Ectodermal cell (in vitro differentiated cells): ENCODE measurements at regions not wholly inside any gene's neighbourhood (a gene's known extent, or its start where the extent isn't known, plus 50 kb on each side); places are given as distances from the start of the nearest gene placed in this dataset.

Experiments used
- H3K27ac ChIP-seq: 2 replicates; pipeline ENCODE4 v1.7.0; 2013; ENCODE audit warnings: mild to moderate bottlenecking, low read depth, low read length; ENCODE audit not compliant: insufficient read depth, poor library complexity, severe bottlenecking
- H3K27me3 ChIP-seq: 2 replicates; pipeline ENCODE4 v1.7.0; 2013; ENCODE audit warnings: mild to moderate bottlenecking, low read length; ENCODE audit not compliant: insufficient read depth, control insufficient read depth, poor library complexity, severe bottlenecking
- H3K36me3 ChIP-seq: one replicate; pipeline ENCODE4 v1.7.0; 2013; ENCODE audit warnings: low read length; ENCODE audit not compliant: control insufficient read depth, insufficient read depth
- H3K4me1 ChIP-seq: one replicate; pipeline ENCODE4 v1.7.0; 2013; ENCODE audit warnings: low read length; ENCODE audit not compliant: control insufficient read depth, insufficient read depth
- H3K4me3 ChIP-seq: 2 replicates; pipeline ENCODE4 v1.7.0; 2013; ENCODE audit warnings: low read depth, low read length, control low read depth; ENCODE audit not compliant: insufficient read depth
- H3K9me3 ChIP-seq: 2 replicates; pipeline ENCODE4 v1.7.0; 2013; ENCODE audit warnings: mild to moderate bottlenecking, low read length, moderate library complexity; ENCODE audit not compliant: control insufficient read depth
- WGBS, 2 experiments: methylation state at CpG; one replicate each; pipeline ENCODE4 v1.1.7; 2013; ENCODE audit warnings: missing lambda C conversion rate in 2 of 2; 5-methylcytosine and 5-hydroxymethylcytosine counted together

- no peak overlapping the region for H3K4me3 ChIP-seq
- H3K27ac ChIP-seq: no peak overlapping the region
- 87 to 92% methylated on average over 1 of the region's 1 CpG for WGBS, 2 experiments
- no peaks in the 10 kb centered on the region for H3K27me3 ChIP-seq
- no peaks in the 10 kb centered on the region for H3K36me3 ChIP-seq
- no peaks in the 10 kb centered on the region for H3K4me1 ChIP-seq
- no peaks in the 10 kb centered on the region for H3K9me3 ChIP-seq
These were observed 296.3 kb upstream of the SEMA3D start for GRCh38 chr7:85483177-85483576.

- WGBS, 2 experiments: 92 to 100% methylated on average over 1 of the region's 1 CpG
- H3K9me3 ChIP-seq: no peaks in the 10 kb centered on the region
- H3K27me3 ChIP-seq: no peaks in the 10 kb centered on the region
- H3K27ac ChIP-seq: no peak overlapping the region
- no peaks in the 10 kb centered on the region for H3K4me1 ChIP-seq
- no peak overlapping the region for H3K4me3 ChIP-seq
- H3K36me3 ChIP-seq: no peaks in the 10 kb centered on the region
These were observed 293.8 kb upstream of the SEMA3D start for GRCh38 chr7:85480666-85481065.

- H3K4me3 ChIP-seq: no peak overlapping the region
- H3K4me1 ChIP-seq: no peaks in the 10 kb centered on the region
- H3K27me3 ChIP-seq: no peaks in the 10 kb centered on the region
- H3K9me3 ChIP-seq: no peaks in the 10 kb centered on the region
- no peaks in the 10 kb centered on the region for H3K36me3 ChIP-seq
- 76 to 77% methylated on average over 5 of the region's 5 CpGs for WGBS, 2 experiments
- no peak overlapping the region for H3K27ac ChIP-seq
These were observed 293.2 kb upstream of the SEMA3D start for GRCh38 chr7:85479918-85480643.

GRCh38 chr7:85478530-85478929 lies 291.7 kb upstream of the SEMA3D start:
- Histone ChIP-seq H3K27me3 (no peaks in the 10 kb centered on the region), H3K4me3 (no peak overlapping the region), H3K9me3 (no peaks in the 10 kb centered on the region), H3K36me3 (no peaks in the 10 kb centered on the region), H3K27ac (no peak overlapping the region), H3K4me1 (no peaks in the 10 kb centered on the region)
- WGBS, 2 experiments: 79 to 82% methylated on average over 5 of the region's 5 CpGs

- H3K4me3 ChIP-seq: no peak overlapping the region
- H3K36me3 ChIP-seq: no peaks in the 10 kb centered on the region
- 88% methylated on average over 1 of the region's 2 CpGs; no CpG with 5 or more reads in 1 of the 2 experiments for WGBS, 2 experiments
- no peaks in the 10 kb centered on the region for H3K4me1 ChIP-seq
- H3K27me3 ChIP-seq: no peaks in the 10 kb centered on the region
- no peak overlapping the region for H3K27ac ChIP-seq
- H3K9me3 ChIP-seq: no peaks in the 10 kb centered on the region
These were observed 288.6 kb upstream of the SEMA3D start for GRCh38 chr7:85475476-85475875.

GRCh38 chr7:85475071-85475470 lies 288.2 kb upstream of the SEMA3D start:
- no peak overlapping the region for H3K27ac ChIP-seq
- no peaks in the 10 kb centered on the region for H3K4me1 ChIP-seq
- 90 to 91% methylated on average over 4 of the region's 5 CpGs for WGBS, 2 experiments
- no peaks in the 10 kb centered on the region for H3K9me3 ChIP-seq
- H3K4me3 ChIP-seq: no peak overlapping the region
- H3K36me3 ChIP-seq: no peaks in the 10 kb centered on the region
- no peaks in the 10 kb centered on the region for H3K27me3 ChIP-seq

- Histone ChIP-seq H3K4me1 (no peaks in the 10 kb centered on the region), H3K27me3 (no peaks in the 10 kb centered on the region), H3K27ac (no peak overlapping the region), H3K9me3 (no peaks in the 10 kb centered on the region), H3K4me3 (no peak overlapping the region), H3K36me3 (no peaks in the 10 kb centered on the region)
- 89 to 100% methylated on average over 2 of the region's 2 CpGs for WGBS, 2 experiments
These were observed 287.4 kb upstream of the SEMA3D start for GRCh38 chr7:85474234-85474633.

GRCh38 chr7:85471740-85472139 lies 284.9 kb upstream of the SEMA3D start:
- WGBS, 2 experiments: 91 to 98% methylated on average over 3 of the region's 3 CpGs
- Histone ChIP-seq H3K9me3 (no peaks in the 10 kb centered on the region), H3K27ac (no peak overlapping the region), H3K4me1 (no peaks in the 10 kb centered on the region), H3K27me3 (no peaks in the 10 kb centered on the region), H3K4me3 (no peak overlapping the region), H3K36me3 (no peaks in the 10 kb centered on the region)

- no peak overlapping the region for H3K4me3 ChIP-seq
- no peaks in the 10 kb centered on the region for H3K36me3 ChIP-seq
- H3K27ac ChIP-seq: no peak overlapping the region
- H3K27me3 ChIP-seq: no peaks in the 10 kb centered on the region
- no peaks in the 10 kb centered on the region for H3K4me1 ChIP-seq
- H3K9me3 ChIP-seq: no peaks in the 10 kb centered on the region
These were observed 284.5 kb upstream of the SEMA3D start for GRCh38 chr7:85471307-85471706.

- Histone ChIP-seq H3K4me3 (no peak overlapping the region), H3K4me1 (no peaks in the 10 kb centered on the region), H3K36me3 (no peaks in the 10 kb centered on the region), H3K27ac (no peak overlapping the region), H3K9me3 (no peaks in the 10 kb centered on the region), H3K27me3 (no peaks in the 10 kb centered on the region)
- 100% methylated on average over 1 of the region's 1 CpG; no CpG with 5 or more reads in 1 of the 2 experiments for WGBS, 2 experiments
These were observed 282.7 kb upstream of the SEMA3D start for GRCh38 chr7:85469446-85470010.
